Right cardiac atrium (tissue), 5 donors: ENCODE measurements at regions not wholly inside any gene's neighbourhood (a gene's known extent, or its start where the extent isn't known, plus 50 kb on each side); places are given as distances from the start of the nearest gene placed in this dataset.

Source experiments
- ATAC-seq, 2 donors: fragments of 200-7000 bp; cut with Tn5 transposase; one replicate each; pipeline versions ENCODE4 v1.8.0 to v1.9.1; 2020; ENCODE audit warnings: moderate library complexity in 2 of 2, mild to moderate bottlenecking in 1 of 2
- DNase-seq, 3 donors: peaks; one replicate each; pipeline ENCODE4 v3.0.0-alpha.2; 2020
- H3K27ac ChIP-seq: one replicate; pipeline ENCODE4 v1.5.1; 2013; ENCODE audit warnings: mild to moderate bottlenecking, low read length, control low read depth, moderate library complexity
- H3K27me3 ChIP-seq: one replicate; pipeline ENCODE4 v1.6.1; 2013; ENCODE audit not compliant: control insufficient read depth, insufficient read depth
- H3K4me1 ChIP-seq: one replicate; pipeline ENCODE4 v1.6.1; 2013; ENCODE audit warnings: low read length; ENCODE audit not compliant: control insufficient read depth, insufficient read depth
- H3K4me3 ChIP-seq: one replicate; pipeline ENCODE4 v1.5.1; 2013; ENCODE audit warnings: low read length, control low read depth
- H3K9me3 ChIP-seq: one replicate; pipeline ENCODE4 v1.6.1; 2013; ENCODE audit warnings: low read length; ENCODE audit not compliant: control insufficient read depth
- WGBS: extraction: QIAGEN DNeasy Blood & Tissue Kit; methylation state at CpG from one replicate; pipeline ENCODE4 v1.1.7; 2013; 5-methylcytosine and 5-hydroxymethylcytosine counted together
- intact Hi-C, 4 donors: fragments of 100-400 bp; cut with DNase I; formaldehyde crosslinking; loops; one replicate each; pipeline versions ENCODE4 v1.11.0 to v1.14.0; 2022 to 2023
- donor health status: healthy with polysubstance abuse.
- donor health status: DM: no; HTN: yes; CAD: no.
- donor health status: DM: no; HTN: no; CAD: no.
- donor health status: DM: no; HTN: yes; CAD: no; lungs with severe emphysema.
- donor health status: DM: yes; HTN: yes; CAD: no.

DNA sequence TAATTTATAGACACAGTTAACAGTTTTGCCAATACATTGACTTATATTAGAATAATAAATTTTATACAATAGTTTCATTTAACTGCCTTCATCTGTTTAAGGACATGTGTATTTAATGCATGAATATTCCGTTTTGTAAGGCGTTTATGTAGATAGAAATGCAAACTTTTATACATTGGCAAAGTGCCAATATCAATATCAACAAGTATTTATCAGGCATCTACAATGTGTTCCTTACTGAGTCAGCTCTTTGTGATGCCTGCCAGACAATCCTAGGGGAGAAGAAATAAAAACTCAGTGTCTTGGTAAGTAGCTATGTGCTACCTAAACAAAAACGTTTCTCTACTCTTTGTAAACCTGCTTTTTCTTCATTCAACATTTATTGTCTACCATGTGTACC, 1142.2 kb downstream of the C4orf33 start:
- intact Hi-C loops: no loop called here
- ATAC-seq (no peak), DNase-seq (no peak)
- Histone ChIP-seq H3K4me1 (no peaks in the 10 kb centered on the region), H3K27me3 (no peaks in the 10 kb centered on the region), H3K4me3 (no peak overlapping the region), H3K27ac (no peak overlapping the region), H3K9me3 (no peaks in the 10 kb centered on the region)
- 38% methylated on average over 3 of the region's 3 CpGs for WGBS

DNA sequence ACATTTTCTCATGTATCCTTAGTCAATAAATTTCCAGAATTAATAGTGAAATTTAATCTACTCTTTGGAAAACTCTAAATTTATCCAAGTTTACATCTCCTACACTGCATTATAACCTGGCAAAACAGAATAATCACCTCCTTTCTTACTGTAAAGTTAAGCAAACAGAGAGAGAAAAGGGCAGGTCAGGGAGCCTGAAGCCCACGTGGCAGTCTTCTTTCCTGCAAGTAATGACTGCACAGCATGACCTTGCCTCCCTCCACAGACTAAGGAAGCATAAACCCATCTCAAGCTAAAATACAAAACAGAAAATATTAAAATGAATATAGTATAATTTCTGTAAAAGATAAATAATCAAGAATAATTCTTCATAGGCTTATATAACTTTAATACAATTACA, 1153.0 kb downstream of the C4orf33 start:
- no peaks in the 10 kb centered on the region for H3K4me1 ChIP-seq
- no peaks in the 10 kb centered on the region for H3K9me3 ChIP-seq
- ATAC-seq (no peak), DNase-seq (no peak)
- H3K27ac ChIP-seq: no peak overlapping the region
- intact Hi-C loops: no loop called here
- H3K27me3 ChIP-seq: no peaks in the 10 kb centered on the region
- WGBS: 20% methylated on average over 1 of the region's 1 CpG
- H3K4me3 ChIP-seq: no peak overlapping the region

DNA sequence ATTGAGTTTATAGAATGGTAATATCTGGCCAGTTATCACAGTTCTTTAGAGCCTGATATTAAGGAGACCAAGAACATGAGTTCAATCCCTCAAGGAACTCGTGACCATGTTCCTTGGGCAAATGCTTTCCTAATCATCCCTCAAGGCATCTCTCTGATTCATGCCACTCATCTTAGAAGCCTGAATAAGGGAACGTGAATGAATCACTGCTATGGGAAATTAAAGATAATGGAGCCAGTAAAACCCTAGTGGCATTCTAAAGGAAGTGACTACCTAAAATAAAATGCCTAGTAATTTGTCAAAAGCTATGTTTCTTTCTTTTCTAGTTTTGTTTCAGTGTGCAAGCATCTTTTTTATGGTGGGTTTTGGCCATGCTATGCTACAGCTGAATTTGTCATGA, 1161.3 kb downstream of the C4orf33 start:
- no peaks in the 10 kb centered on the region for H3K27me3 ChIP-seq
- intact Hi-C loops: no loop called here
- ATAC-seq (no peak), DNase-seq (no peak)
- H3K9me3 ChIP-seq: no peaks in the 10 kb centered on the region
- H3K4me1 ChIP-seq: no peaks in the 10 kb centered on the region
- 44% methylated on average over 2 of the region's 2 CpGs for WGBS
- no peak overlapping the region for H3K27ac ChIP-seq
- H3K4me3 ChIP-seq: no peak overlapping the region

DNA sequence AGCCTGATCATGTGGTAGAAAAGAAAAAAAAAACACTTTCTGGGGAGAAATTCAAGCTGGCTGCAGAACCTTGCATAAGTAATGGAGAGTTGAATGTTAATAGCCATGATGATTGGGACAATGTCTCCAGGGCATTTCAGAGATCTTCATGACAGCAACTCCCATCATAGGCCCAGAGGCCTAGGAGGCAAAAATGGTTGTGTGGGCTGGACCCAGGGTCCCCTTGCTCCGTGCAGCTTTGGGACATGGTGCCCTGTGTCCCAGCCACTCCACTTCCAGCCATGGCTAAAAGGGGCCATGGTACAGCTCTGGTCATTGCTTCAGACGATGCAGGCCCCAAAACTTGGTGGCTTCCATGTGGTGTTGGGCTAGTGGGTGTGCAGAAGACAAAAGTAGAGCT, 1170.9 kb downstream of the C4orf33 start:
- Histone ChIP-seq H3K9me3 (peaks cover 3% of the 10 kb centered on the region), H3K27ac (no peak overlapping the region), H3K27me3 (no peaks in the 10 kb centered on the region), H3K4me3 (no peak overlapping the region), H3K4me1 (no peaks in the 10 kb centered on the region)
- WGBS: 64% methylated on average over 2 of the region's 2 CpGs
- ATAC-seq (no peak), DNase-seq (no peak)
- intact Hi-C loops: no loop called here

DNA sequence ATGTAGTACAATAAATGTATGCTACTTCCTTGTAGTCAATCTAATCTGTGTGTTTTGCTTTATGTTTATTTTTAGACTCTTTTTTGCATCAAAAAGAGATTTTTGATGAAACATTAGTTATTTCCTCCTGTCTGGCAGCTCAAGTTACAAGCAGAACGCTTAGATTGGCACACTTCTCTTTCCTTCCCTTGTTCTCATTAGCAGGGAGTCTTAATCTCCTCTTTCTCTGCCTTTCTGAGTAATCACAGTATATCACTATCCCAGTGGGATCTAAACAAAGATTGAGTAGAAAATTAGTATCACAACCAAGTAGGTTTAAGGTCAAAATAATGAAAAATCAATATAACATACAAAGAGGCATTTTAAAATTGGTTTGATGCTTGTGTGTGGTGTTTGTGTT, 1192.6 kb downstream of the C4orf33 start:
- H3K4me3 ChIP-seq: no peak overlapping the region
- no peak overlapping the region for H3K27ac ChIP-seq
- intact Hi-C loops: no loop called here
- no peaks in the 10 kb centered on the region for H3K4me1 ChIP-seq
- DNase-seq: no peak
- no peaks in the 10 kb centered on the region for H3K9me3 ChIP-seq
- H3K27me3 ChIP-seq: no peaks in the 10 kb centered on the region
- 13% methylated on average over 1 of the region's 1 CpG for WGBS
- no peak for ATAC-seq

DNA sequence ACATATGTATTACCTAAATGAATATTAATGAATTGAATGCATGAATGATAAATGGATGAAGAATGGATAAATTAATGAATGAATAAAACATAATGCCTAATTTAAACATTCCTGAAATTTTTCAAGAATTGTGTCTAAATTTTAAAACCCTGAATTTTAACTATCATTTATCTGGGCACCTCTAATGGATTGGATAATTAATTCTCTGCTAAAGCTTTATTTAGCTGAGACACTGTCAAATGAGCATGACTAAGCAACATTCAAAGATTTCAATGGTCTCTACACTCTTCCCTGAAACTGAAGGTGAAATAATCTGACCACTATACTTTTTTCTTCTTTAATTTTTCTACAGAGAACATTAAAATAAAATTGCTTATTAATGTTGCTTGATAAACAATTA, 1197.7 kb downstream of the C4orf33 start:
- H3K4me3 ChIP-seq: no peak overlapping the region
- no peaks in the 10 kb centered on the region for H3K27me3 ChIP-seq
- H3K4me1 ChIP-seq: no peaks in the 10 kb centered on the region
- intact Hi-C loops: no loop called here
- ATAC-seq (no peak), DNase-seq (no peak)
- no peak overlapping the region for H3K27ac ChIP-seq
- no peaks in the 10 kb centered on the region for H3K9me3 ChIP-seq

DNA sequence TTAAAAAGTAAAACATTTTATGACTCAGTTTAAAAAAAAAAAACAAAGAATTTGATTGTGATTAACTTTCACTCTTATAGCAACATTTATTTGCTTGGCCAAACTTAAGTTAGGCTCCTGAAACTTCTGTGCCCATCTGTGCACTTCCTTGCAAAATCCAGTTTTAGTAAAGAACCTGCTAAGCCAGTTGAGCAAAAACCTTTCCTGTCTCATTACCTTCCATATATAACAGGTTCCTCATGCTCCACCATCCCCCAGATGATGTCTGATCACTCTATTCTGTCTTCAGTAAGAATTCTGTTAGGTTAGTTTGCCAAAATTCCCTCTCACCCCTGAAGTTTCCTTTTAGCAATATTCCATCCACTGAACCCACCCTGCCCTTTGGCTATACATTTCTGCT, 1200.5 kb downstream of the C4orf33 start:
- Histone ChIP-seq H3K27ac (no peak overlapping the region), H3K4me3 (no peak overlapping the region), H3K9me3 (no peaks in the 10 kb centered on the region), H3K4me1 (no peaks in the 10 kb centered on the region), H3K27me3 (no peaks in the 10 kb centered on the region)
- no peak for ATAC-seq
- intact Hi-C loops: no loop called here
- DNase-seq: no peak

DNA sequence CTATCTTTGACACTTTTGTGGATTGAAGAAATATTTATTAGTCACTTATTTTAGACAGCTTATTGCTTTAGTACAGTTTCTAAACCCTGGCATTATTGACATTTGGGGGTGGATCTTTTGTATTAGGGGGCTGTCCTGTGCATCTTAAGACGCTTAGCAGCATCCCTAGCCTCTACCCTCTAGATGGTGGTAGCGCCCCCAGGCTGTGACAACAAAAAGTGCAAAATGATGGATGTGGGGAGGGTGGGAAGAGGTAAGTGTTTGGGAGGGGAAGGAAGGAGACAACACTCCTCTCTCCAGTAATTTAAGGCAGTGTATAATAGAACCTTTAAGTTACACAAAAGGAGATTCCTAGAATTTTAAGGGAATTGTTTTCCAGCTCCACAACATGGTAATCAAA, 1210.6 kb downstream of the C4orf33 start:
- H3K4me1 ChIP-seq: no peaks in the 10 kb centered on the region
- no peak for ATAC-seq
- H3K27ac ChIP-seq: no peak overlapping the region
- H3K9me3 ChIP-seq: no peaks in the 10 kb centered on the region
- no peaks in the 10 kb centered on the region for H3K27me3 ChIP-seq
- no peak overlapping the region for H3K4me3 ChIP-seq
- DNase-seq: no peak
- intact Hi-C loops: no loop called here
- 56% methylated on average over 2 of the region's 2 CpGs for WGBS

DNA sequence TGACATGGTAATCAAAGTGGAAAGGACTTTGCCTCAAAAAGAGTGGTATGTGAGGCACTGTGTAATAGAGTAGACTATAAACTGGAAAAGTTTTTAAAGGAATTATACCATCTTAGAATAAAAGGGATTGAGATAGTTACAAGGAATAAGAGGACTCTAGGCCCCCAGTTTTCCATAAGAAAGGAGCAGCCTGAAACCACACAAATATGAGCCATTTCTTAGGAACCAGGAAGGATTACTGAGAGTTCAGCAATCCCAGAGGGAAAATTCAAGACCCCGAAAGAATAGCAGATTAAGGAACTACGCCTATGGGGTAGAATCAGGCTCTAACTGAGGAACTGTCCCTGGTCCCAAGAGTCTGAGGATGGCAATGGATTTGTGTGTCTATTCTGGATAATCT, 1213.3 kb downstream of the C4orf33 start:
- Histone ChIP-seq H3K9me3 (no peaks in the 10 kb centered on the region), H3K27me3 (no peaks in the 10 kb centered on the region), H3K4me3 (no peak overlapping the region), H3K4me1 (no peaks in the 10 kb centered on the region), H3K27ac (no peak overlapping the region)
- WGBS: 84% methylated on average over 2 of the region's 2 CpGs
- intact Hi-C loops: no loop called here
- DNase-seq (no peak), ATAC-seq (no peak)

DNA sequence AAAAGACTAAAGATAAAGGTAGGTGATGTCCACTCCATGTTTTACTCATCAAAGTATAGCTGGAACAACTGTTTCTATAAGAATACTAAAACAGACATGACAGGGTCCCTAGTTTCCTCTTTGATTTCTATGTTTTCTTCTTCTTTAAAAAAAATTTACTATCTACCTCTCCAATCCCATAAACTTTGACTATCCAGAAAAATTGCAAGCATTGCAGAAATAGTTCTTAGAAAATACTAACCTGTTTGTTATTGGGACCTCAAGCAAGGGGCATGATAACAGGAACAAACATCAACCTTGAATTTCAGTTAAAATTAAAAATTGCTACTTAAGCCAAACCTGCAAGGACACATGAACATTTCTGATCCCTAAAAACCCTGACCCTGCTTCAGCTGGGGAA, 1226.5 kb downstream of the C4orf33 start:
- Histone ChIP-seq H3K4me3 (no peak overlapping the region), H3K4me1 (no peaks in the 10 kb centered on the region), H3K27me3 (no peaks in the 10 kb centered on the region), H3K27ac (no peak overlapping the region), H3K9me3 (no peaks in the 10 kb centered on the region)
- ATAC-seq: no peak
- intact Hi-C loops: no loop called here
- no peak for DNase-seq

DNA sequence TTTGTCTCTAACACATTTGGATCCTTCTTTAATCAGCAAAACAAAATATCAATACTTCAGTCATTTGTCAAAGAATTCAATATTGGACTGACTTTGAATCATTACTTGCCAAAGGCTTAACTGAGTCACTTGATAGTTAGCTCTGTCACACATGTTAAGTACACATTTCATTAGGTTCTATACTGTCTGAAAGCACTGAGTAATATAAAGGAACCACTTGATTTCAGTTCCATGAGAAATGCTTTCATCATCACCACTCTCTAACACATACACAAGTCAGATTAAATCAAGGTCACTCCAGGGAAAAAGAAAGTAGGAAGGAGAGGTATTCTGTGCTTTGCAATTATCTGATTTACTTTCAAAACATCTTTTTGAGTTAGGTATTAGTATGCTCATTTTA, 1233.1 kb downstream of the C4orf33 start:
- Histone ChIP-seq H3K9me3 (no peaks in the 10 kb centered on the region), H3K4me3 (no peak overlapping the region), H3K27me3 (no peaks in the 10 kb centered on the region), H3K4me1 (no peaks in the 10 kb centered on the region), H3K27ac (no peak overlapping the region)
- no peak for ATAC-seq
- DNase-seq: no peak
- intact Hi-C loops: no loop called here

DNA sequence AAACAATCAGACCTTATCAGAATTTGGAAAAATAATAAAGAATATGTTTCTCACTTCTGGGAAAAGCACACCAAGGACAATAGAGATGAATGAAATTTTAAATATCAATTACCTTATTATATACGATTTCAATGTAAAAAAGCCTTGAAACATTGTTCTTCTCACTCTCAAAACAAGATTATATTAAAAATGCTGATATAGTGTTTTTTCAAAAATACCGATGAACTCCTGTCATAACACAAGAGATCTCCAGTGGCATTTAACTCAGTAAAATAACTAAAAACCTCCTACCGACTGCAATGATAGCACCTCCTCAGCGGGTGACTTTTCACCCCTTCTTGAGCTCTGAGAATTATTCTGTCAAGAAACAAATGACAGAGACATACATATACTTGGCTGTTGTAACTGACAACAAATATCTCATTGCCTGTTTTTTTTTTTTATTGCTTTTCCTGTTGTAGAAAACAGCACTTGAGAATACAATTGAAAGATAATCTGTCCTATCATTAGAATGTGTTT, 1237.3 kb downstream of the C4orf33 start:
- H3K27me3 ChIP-seq: no peaks in the 10 kb centered on the region
- no peaks in the 10 kb centered on the region for H3K9me3 ChIP-seq
- no peaks in the 10 kb centered on the region for H3K4me1 ChIP-seq
- no peak overlapping the region for H3K4me3 ChIP-seq
- no peak overlapping the region for H3K27ac ChIP-seq
- intact Hi-C loops: no loop called here
- ATAC-seq (no peak), DNase-seq (no peak)
- 76% methylated on average over 4 of the region's 4 CpGs for WGBS
